HepG2 (cell line): ENCODE measurements at regions not wholly inside any gene's neighbourhood (a gene's known extent, or its start where the extent isn't known, plus 50 kb on each side); places are given as distances from the start of the nearest gene placed in this dataset.

ENCODE experiments used
- ARHGAP35 ChIP-seq: sonication (generic); formaldehyde crosslinking; IDR thresholded peaks from 2 replicates; pipeline ENCODE4 v1.9.0; 2022; ENCODE audit warnings: mild to moderate bottlenecking, inconsistent platforms, moderate library complexity, missing genetic modification reagents, borderline replicate concordance
- CAMTA2 ChIP-seq: sonication (generic); formaldehyde crosslinking; IDR thresholded peaks from 2 replicates; pipeline ENCODE4 v1.4.0; 2020; ENCODE audit warnings: mild to moderate bottlenecking, missing genetic modification reagents, borderline replicate concordance
- KAT7 ChIP-seq: IDR thresholded peaks from 2 replicates; pipeline ENCODE4 v1.6.1; 2018; ENCODE audit warnings: borderline replicate concordance, missing compliant biosample characterization
- NFE2 ChIP-seq: sonication (generic); formaldehyde crosslinking; IDR thresholded peaks from 2 replicates; pipeline ENCODE4 v1.4.0; 2020; ENCODE audit warnings: missing genetic modification reagents
- NKX3-1 ChIP-seq: sonication (generic); formaldehyde crosslinking; IDR thresholded peaks from 2 replicates; pipeline ENCODE4 v1.5.0; 2020; ENCODE audit warnings: missing genetic modification reagents
- PRPF4 ChIP-seq: fragments of 200-400 bp; formaldehyde crosslinking; IDR thresholded peaks from 2 replicates; pipeline ENCODE4 v1.6.1; 2016; ENCODE audit warnings: low read length, low read depth; ENCODE audit not compliant: poor library complexity, severe bottlenecking
- SALL1 ChIP-seq: sonication (generic); formaldehyde crosslinking; IDR thresholded peaks from 2 replicates; pipeline ENCODE4 v1.8.0; 2022; ENCODE audit warnings: mild to moderate bottlenecking, missing genetic modification reagents
- SRY ChIP-seq: sonication (generic); formaldehyde crosslinking; IDR thresholded peaks from 2 replicates; pipeline ENCODE4 v1.8.0; 2022; ENCODE audit warnings: mild to moderate bottlenecking, missing genetic modification reagents
- ZFP1 ChIP-seq: IDR thresholded peaks from 2 replicates; pipeline ENCODE4 v1.6.1; 2016
- ZFP82 ChIP-seq: sonication (generic); formaldehyde crosslinking; IDR thresholded peaks from 2 replicates; pipeline ENCODE4 v1.5.1; 2020; ENCODE audit warnings: mild to moderate bottlenecking, missing genetic modification reagents, borderline replicate concordance
- ZNF180 ChIP-seq: sonication (generic); formaldehyde crosslinking; IDR thresholded peaks from 2 replicates; pipeline ENCODE4 v1.4.0; 2020; ENCODE audit warnings: low read depth, missing genetic modification reagents, borderline replicate concordance
- ZNF256 ChIP-seq: sonication (generic); formaldehyde crosslinking; conservative IDR thresholded peaks from 2 replicates; pipeline ENCODE4 v1.4.0; 2020; ENCODE audit warnings: missing genetic modification reagents
- ZNF451 ChIP-seq: sonication (generic); formaldehyde crosslinking; IDR thresholded peaks from 2 replicates; pipeline ENCODE4 v1.5.0; 2020; ENCODE audit warnings: mild to moderate bottlenecking, missing genetic modification reagents
- ZNF749 ChIP-seq: sonication (generic); formaldehyde crosslinking; IDR thresholded peaks from 2 replicates; pipeline ENCODE4 v1.8.0; 2022; ENCODE audit warnings: mild to moderate bottlenecking, missing genetic modification reagents, moderate library complexity, borderline replicate concordance
- ZSCAN21 ChIP-seq: sonication (generic); formaldehyde crosslinking; IDR thresholded peaks from 2 replicates; pipeline ENCODE4 v1.8.0; 2022; ENCODE audit warnings: mild to moderate bottlenecking, missing genetic modification reagents, moderate library complexity, borderline replicate concordance
- TF ChIP-seq, protein P1 (sequence below): sonication (generic); formaldehyde crosslinking; conservative IDR thresholded peaks from 2 replicates; pipeline ENCODE4 v1.4.0; 2020; ENCODE audit warnings: missing genetic modification reagents
- TF ChIP-seq, protein P2 (sequence below): IDR thresholded peaks from 2 replicates; pipeline ENCODE4 v1.6.1; 2016; ENCODE audit warnings: missing compliant biosample characterization, missing genetic modification reagents, borderline replicate concordance
- TF ChIP-seq, protein P3 (sequence below): sonication (generic); formaldehyde crosslinking; IDR thresholded peaks from 2 replicates; pipeline ENCODE4 v1.4.0; 2020; ENCODE audit warnings: mild to moderate bottlenecking, missing genetic modification reagents
- TF ChIP-seq, protein P4 (sequence below): sonication (generic); formaldehyde crosslinking; IDR thresholded peaks from 2 replicates; pipeline ENCODE4 v1.9.0; 2021; ENCODE audit warnings: missing genetic modification reagents, mild to moderate bottlenecking, borderline replicate concordance
- TF ChIP-seq, protein P5 (sequence below): sonication (generic); formaldehyde crosslinking; IDR thresholded peaks from 2 replicates; pipeline ENCODE4 v1.5.1; 2020; ENCODE audit warnings: missing genetic modification reagents, mild to moderate bottlenecking, borderline replicate concordance
- TF ChIP-seq, protein P6 (sequence below): sonication (generic); formaldehyde crosslinking; IDR thresholded peaks from 2 replicates; pipeline ENCODE4 v1.5.1; 2020; ENCODE audit warnings: missing genetic modification reagents, mild to moderate bottlenecking, borderline replicate concordance

DNA sequence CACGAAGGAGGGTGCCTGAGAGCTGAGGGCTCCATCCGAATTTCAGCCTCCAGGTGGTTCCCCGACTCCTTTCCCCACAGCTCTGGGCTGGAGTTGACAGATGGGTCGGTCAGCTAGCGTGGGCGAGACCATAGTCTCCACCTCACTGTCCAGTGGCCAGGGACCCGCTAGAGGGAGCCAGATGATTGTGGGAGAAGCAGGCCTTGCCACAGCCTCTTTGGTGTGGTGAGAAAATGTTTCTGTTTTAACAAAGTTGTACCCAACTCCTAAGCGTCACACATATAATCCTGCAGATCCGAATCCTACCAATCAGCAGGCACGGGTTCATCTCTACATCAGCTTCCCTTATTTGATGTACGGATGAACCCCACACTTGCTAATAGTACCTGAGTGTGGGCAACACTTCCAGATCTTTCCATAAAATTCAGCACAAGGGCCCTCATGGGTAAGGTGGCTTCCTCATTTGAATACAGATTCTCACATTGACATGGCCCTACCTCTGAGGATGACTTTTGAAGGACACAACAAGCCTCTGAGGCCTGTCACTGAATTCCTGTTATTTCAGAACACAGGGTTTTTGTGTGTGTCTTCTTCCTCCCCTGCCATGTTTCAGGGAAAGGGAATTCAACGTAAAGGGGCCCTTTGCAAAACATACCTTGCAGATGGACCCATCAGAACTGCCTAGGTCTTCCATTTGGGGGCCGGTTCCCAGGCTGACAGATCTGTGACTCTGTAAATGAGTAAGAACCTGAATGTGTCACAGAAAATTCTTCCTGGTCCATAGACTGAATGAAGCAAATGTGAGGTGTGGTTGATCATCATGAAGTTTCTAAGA lies 103.2 kb upstream of the DUSP22 start (continued):
- TF ChIP-seq, protein P1, sequence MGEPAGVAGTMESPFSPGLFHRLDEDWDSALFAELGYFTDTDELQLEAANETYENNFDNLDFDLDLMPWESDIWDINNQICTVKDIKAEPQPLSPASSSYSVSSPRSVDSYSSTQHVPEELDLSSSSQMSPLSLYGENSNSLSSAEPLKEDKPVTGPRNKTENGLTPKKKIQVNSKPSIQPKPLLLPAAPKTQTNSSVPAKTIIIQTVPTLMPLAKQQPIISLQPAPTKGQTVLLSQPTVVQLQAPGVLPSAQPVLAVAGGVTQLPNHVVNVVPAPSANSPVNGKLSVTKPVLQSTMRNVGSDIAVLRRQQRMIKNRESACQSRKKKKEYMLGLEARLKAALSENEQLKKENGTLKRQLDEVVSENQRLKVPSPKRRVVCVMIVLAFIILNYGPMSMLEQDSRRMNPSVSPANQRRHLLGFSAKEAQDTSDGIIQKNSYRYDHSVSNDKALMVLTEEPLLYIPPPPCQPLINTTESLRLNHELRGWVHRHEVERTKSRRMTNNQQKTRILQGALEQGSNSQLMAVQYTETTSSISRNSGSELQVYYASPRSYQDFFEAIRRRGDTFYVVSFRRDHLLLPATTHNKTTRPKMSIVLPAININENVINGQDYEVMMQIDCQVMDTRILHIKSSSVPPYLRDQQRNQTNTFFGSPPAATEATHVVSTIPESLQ (CRISPR knock-in tag) = no peak
- TF ChIP-seq PRPF4 (no peak), ZFP1 (no peak), SALL1 (CRISPR knock-in tag) (peak; percentile 78), ARHGAP35 (CRISPR knock-in tag) (no peak), ZSCAN21 (CRISPR knock-in tag) (no peak), KAT7 (CRISPR knock-in tag) (no peak), ZFP82 (no peak), SRY (CRISPR knock-in tag) (no peak), ZNF180 (CRISPR knock-in tag) (no peak), NFE2 (no peak), ZNF749 (CRISPR knock-in tag) (no peak), ZNF256 (no peak), NKX3-1 (CRISPR knock-in tag) (no peak; the same call in 1 of the 2 replicates), CAMTA2 (CRISPR knock-in tag) (no peak), ZNF451 (no peak)
- TF ChIP-seq, protein P2, sequence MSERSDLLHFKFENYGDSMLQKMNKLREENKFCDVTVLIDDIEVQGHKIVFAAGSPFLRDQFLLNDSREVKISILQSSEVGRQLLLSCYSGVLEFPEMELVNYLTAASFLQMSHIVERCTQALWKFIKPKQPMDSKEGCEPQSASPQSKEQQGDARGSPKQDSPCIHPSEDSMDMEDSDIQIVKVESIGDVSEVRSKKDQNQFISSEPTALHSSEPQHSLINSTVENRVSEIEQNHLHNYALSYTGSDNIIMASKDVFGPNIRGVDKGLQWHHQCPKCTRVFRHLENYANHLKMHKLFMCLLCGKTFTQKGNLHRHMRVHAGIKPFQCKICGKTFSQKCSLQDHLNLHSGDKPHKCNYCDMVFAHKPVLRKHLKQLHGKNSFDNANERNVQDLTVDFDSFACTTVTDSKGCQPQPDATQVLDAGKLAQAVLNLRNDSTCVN (CRISPR knock-in tag) = no peak
- TF ChIP-seq, protein P3, sequence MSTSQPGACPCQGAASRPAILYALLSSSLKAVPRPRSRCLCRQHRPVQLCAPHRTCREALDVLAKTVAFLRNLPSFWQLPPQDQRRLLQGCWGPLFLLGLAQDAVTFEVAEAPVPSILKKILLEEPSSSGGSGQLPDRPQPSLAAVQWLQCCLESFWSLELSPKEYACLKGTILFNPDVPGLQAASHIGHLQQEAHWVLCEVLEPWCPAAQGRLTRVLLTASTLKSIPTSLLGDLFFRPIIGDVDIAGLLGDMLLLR (CRISPR knock-in tag) = no peak
- TF ChIP-seq, protein P4, sequence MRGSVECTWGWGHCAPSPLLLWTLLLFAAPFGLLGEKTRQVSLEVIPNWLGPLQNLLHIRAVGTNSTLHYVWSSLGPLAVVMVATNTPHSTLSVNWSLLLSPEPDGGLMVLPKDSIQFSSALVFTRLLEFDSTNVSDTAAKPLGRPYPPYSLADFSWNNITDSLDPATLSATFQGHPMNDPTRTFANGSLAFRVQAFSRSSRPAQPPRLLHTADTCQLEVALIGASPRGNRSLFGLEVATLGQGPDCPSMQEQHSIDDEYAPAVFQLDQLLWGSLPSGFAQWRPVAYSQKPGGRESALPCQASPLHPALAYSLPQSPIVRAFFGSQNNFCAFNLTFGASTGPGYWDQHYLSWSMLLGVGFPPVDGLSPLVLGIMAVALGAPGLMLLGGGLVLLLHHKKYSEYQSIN (CRISPR knock-in tag) = no peak
- TF ChIP-seq, protein P5, sequence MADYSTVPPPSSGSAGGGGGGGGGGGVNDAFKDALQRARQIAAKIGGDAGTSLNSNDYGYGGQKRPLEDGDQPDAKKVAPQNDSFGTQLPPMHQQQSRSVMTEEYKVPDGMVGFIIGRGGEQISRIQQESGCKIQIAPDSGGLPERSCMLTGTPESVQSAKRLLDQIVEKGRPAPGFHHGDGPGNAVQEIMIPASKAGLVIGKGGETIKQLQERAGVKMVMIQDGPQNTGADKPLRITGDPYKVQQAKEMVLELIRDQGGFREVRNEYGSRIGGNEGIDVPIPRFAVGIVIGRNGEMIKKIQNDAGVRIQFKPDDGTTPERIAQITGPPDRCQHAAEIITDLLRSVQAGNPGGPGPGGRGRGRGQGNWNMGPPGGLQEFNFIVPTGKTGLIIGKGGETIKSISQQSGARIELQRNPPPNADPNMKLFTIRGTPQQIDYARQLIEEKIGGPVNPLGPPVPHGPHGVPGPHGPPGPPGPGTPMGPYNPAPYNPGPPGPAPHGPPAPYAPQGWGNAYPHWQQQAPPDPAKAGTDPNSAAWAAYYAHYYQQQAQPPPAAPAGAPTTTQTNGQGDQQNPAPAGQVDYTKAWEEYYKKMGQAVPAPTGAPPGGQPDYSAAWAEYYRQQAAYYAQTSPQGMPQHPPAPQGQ (CRISPR knock-in tag) = no peak
- TF ChIP-seq, protein P6, sequence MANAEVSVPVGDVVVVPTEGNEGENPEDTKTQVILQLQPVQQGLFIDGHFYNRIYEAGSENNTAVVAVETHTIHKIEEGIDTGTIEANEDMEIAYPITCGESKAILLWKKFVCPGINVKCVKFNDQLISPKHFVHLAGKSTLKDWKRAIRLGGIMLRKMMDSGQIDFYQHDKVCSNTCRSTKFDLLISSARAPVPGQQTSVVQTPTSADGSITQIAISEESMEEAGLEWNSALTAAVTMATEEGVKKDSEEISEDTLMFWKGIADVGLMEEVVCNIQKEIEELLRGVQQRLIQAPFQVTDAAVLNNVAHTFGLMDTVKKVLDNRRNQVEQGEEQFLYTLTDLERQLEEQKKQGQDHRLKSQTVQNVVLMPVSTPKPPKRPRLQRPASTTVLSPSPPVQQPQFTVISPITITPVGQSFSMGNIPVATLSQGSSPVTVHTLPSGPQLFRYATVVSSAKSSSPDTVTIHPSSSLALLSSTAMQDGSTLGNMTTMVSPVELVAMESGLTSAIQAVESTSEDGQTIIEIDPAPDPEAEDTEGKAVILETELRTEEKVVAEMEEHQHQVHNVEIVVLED (CRISPR knock-in tag) = no peak
